PC-9 (cell line): ENCODE measurements at regions not wholly inside any gene's neighbourhood (a gene's known extent, or its start where the extent isn't known, plus 50 kb on each side); places are given as distances from the start of the nearest gene placed in this dataset.

Experiments
- BruUV-seq: library from RNA; stranded (reverse); fragments of 400-500 nt; replicated peaks from 2 replicates; lab custom pipeline; 2021; lab: Mats Ljungman, UMichigan
- CTCF ChIA-PET: fragments of 300-600 bp; sonication (Branson Sonifier 250); formaldehyde crosslinking; loops from one replicate; lab custom pipeline; 2022; ENCODE audit warnings: antibody characterized with exemption; lab: Charles Lee
- POLR2A ChIA-PET: fragments of 300-600 bp; sonication (Branson Sonifier 250); formaldehyde crosslinking; loops from one replicate; lab custom pipeline; 2022; ENCODE audit warnings: antibody characterized with exemption; ENCODE audit not compliant: unreplicated experiment; lab: Charles Lee
- DNase-seq, 2 experiments: peaks; one replicate each; pipeline versions ENCODE4 v3.0.0 to v3.0.0-alpha.2; 2015 to 2022; ENCODE audit warnings: mixed read lengths in 1 of 2
- H2AFZ ChIP-seq: fragments of 200-600 bp; sonication (generic); 2 replicates; pipeline ENCODE4 v1.8.1; 2017; ENCODE audit warnings: antibody characterized with exemption
- H3F3A ChIP-seq: fragments of 200-600 bp; sonication (generic); 2 replicates; pipeline ENCODE4 v1.8.1; 2017; ENCODE audit warnings: antibody characterized with exemption, mild to moderate bottlenecking, low read depth; ENCODE audit not compliant: insufficient read depth
- H3K27ac ChIP-seq: fragments of 200-600 bp; sonication (generic); 2 replicates; pipeline ENCODE4 v1.6.1; 2016; ENCODE audit warnings: mixed run types
- H3K27me3 ChIP-seq: fragments of 200-600 bp; sonication (generic); 2 replicates; pipeline ENCODE4 v1.6.1; 2016; ENCODE audit warnings: low read depth, mixed run types; ENCODE audit not compliant: insufficient read depth
- H3K36me3 ChIP-seq: fragments of 200-600 bp; sonication (generic); 2 replicates; pipeline ENCODE4 v1.6.1; 2016; ENCODE audit warnings: low read depth, mixed run types
- H3K4me1 ChIP-seq: fragments of 200-600 bp; sonication (generic); replicated peaks from 2 replicates; pipeline ENCODE4 v1.6.1; 2016; ENCODE audit warnings: mixed run types; ENCODE audit not compliant: insufficient read depth
- H3K4me2 ChIP-seq: fragments of 200-600 bp; sonication (generic); 2 replicates; pipeline ENCODE4 v1.6.1; 2017; ENCODE audit warnings: mixed run types
- H3K4me3 ChIP-seq: fragments of 200-600 bp; sonication (generic); 2 replicates; pipeline ENCODE4 v1.6.1; 2016; ENCODE audit warnings: mixed run types
- H3K79me2 ChIP-seq: fragments of 200-600 bp; sonication (generic); 2 replicates; pipeline ENCODE4 v1.6.1; 2017; ENCODE audit warnings: low read depth, mixed run types
- H3K9me2 ChIP-seq: fragments of 200-600 bp; sonication (generic); 2 replicates; pipeline ENCODE4 v1.8.1; 2017; ENCODE audit warnings: mild to moderate bottlenecking; ENCODE audit not compliant: insufficient read depth
- H3K9me3 ChIP-seq: fragments of 200-600 bp; sonication (generic); 2 replicates; pipeline ENCODE4 v1.8.1; 2016; ENCODE audit warnings: low read depth; ENCODE audit not compliant: insufficient read depth
- H4K20me1 ChIP-seq: fragments of 200-600 bp; sonication (generic); 2 replicates; pipeline ENCODE4 v1.8.1; 2017; ENCODE audit not compliant: insufficient read depth
- EZH2 ChIP-seq: fragments of 200-600 bp; sonication (generic); IDR thresholded peaks from 2 replicates; pipeline ENCODE4 v1.8.0; 2017; ENCODE audit warnings: antibody characterized with exemption, low read depth
- intact Hi-C: fragments of 100-400 bp; cut with micrococcal nuclease; formaldehyde crosslinking; loops from one replicate; pipeline ENCODE4 v1.10.0; 2022; ENCODE audit not compliant: unreplicated experiment
- TF ChIP-seq, protein P1 (sequence below): fragments of 200-600 bp; sonication (generic); conservative IDR thresholded peaks from 2 replicates; pipeline ENCODE4 v1.6.1; 2017; ENCODE audit warnings: mixed run types, antibody characterized with exemption, mild to moderate bottlenecking, moderate library complexity

DNA sequence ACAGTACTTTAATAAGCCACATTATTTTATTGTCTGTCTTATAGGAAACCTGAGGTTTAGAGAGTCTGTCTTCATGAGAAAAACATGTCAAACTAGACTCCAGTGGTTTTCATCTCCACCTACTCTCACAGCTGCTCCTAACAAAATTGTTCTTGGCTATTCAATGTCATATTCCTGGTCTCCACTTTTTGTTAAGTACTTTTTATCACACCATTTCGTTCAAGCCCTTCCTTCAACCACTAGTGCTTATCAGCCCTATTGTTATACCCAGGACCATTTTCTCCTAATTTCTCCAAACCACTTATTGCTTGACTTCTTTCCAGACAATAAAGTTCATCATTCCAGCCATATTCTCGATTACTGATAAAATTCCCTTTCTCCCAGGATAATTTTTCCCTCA is 1674.3 kb upstream of the AGA start:
- Histone ChIP-seq H3K27ac (no peak overlapping the region), H3K4me2 (no peak overlapping the region), H3K79me2 (no peaks in the 10 kb centered on the region), H3K27me3 (no peaks in the 10 kb centered on the region), H3K4me1 (no peaks in the 10 kb centered on the region), H3K36me3 (no peaks in the 10 kb centered on the region), H4K20me1 (no peaks in the 10 kb centered on the region), H3K9me3 (no peaks in the 10 kb centered on the region), H3K9me2 (no peaks in the 10 kb centered on the region), H3F3A (no peaks in the 10 kb centered on the region), H2AFZ (no peak overlapping the region), H3K4me3 (no peak overlapping the region)
- CTCF ChIA-PET = no interaction called here
- intact Hi-C loops = no loop called here
- POLR2A ChIA-PET = no interaction called here
- no peak for DNase-seq
- TF ChIP-seq EZH2 = no peak
- TF ChIP-seq, protein P1, sequence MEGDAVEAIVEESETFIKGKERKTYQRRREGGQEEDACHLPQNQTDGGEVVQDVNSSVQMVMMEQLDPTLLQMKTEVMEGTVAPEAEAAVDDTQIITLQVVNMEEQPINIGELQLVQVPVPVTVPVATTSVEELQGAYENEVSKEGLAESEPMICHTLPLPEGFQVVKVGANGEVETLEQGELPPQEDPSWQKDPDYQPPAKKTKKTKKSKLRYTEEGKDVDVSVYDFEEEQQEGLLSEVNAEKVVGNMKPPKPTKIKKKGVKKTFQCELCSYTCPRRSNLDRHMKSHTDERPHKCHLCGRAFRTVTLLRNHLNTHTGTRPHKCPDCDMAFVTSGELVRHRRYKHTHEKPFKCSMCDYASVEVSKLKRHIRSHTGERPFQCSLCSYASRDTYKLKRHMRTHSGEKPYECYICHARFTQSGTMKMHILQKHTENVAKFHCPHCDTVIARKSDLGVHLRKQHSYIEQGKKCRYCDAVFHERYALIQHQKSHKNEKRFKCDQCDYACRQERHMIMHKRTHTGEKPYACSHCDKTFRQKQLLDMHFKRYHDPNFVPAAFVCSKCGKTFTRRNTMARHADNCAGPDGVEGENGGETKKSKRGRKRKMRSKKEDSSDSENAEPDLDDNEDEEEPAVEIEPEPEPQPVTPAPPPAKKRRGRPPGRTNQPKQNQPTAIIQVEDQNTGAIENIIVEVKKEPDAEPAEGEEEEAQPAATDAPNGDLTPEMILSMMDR = no peak
- no TSS peak for BruUV-seq

DNA sequence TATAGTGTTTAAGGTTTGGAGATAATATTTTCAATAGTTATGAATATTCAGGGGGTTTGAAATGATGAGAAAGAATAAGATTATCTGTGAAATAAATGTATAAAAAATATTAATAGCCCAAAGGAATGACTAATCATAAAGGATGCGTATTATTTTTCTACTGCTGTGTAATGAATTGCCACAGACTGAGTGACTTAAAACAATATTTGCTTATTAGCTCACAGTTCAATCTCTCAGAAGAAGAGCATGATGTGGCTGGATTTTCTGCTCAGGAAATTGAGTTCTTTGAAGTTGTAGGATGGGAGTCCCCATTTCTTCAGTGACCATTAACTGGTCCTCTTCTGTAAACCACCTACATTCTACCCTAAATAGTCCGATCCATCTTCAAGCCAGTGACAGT is 1680.8 kb upstream of the AGA start:
- POLR2A ChIA-PET = no interaction called here

DNA sequence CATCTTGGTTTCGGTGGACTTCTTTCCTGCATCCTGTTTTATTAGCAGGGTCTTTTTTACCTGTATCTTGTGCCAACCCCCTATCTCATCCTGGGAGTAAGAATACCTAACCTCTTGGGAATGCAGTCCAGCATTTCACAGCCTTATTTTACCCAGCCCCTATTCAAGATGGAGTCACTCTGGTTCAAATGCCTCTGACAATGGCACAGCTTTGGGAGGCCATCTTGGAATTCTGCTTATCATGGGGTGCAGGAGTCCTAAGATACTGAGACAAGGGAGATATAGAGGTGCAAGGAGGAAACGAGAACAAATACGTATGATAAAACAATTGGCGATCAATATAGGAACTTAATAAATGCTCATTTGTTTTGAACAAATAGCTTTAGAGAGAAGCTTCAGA is 1682.2 kb upstream of the AGA start:
- no peaks in the 10 kb centered on the region for H3K79me2 ChIP-seq
- no peak overlapping the region for H3K4me2 ChIP-seq
- no peaks in the 10 kb centered on the region for H3K27me3 ChIP-seq
- H3F3A ChIP-seq = no peaks in the 10 kb centered on the region
- no peak overlapping the region for H3K4me3 ChIP-seq
- ChIA-PET CTCF (no interaction called here), POLR2A (no interaction called here)
- H3K27ac ChIP-seq = no peak overlapping the region
- H3K4me1 ChIP-seq = no peaks in the 10 kb centered on the region
- intact Hi-C loops = no loop called here
- no peaks in the 10 kb centered on the region for H3K36me3 ChIP-seq
- H3K9me3 ChIP-seq = no peaks in the 10 kb centered on the region
- no TSS peak for BruUV-seq
- no peak overlapping the region for H2AFZ ChIP-seq
- no peak for DNase-seq
- H4K20me1 ChIP-seq = no peaks in the 10 kb centered on the region
- TF ChIP-seq EZH2 = no peak
- TF ChIP-seq, protein P1 = no peak
- no peaks in the 10 kb centered on the region for H3K9me2 ChIP-seq

More for the DNA sequence above, 1680.8 kb upstream of the AGA start:
- intact Hi-C loops = no loop called here
- Histone ChIP-seq H3K79me2 (no peaks in the 10 kb centered on the region), H3K27me3 (no peaks in the 10 kb centered on the region), H3K9me2 (no peaks in the 10 kb centered on the region), H2AFZ (no peak overlapping the region), H3K4me1 (no peaks in the 10 kb centered on the region), H3K4me2 (no peak overlapping the region), H3K9me3 (no peaks in the 10 kb centered on the region), H3F3A (no peaks in the 10 kb centered on the region), H3K27ac (no peak overlapping the region), H3K4me3 (no peak overlapping the region), H3K36me3 (no peaks in the 10 kb centered on the region), H4K20me1 (no peaks in the 10 kb centered on the region)
- CTCF ChIA-PET = no interaction called here
- BruUV-seq = no TSS peak
- DNase-seq = no peak
- TF ChIP-seq EZH2 = no peak
- TF ChIP-seq, protein P1 = no peak
